ENCODE measurements at regions not wholly inside any gene's neighbourhood (a gene's known extent, or its start where the extent isn't known, plus 50 kb on each side); places are given as distances from the start of the nearest gene placed in this dataset.

DNA sequence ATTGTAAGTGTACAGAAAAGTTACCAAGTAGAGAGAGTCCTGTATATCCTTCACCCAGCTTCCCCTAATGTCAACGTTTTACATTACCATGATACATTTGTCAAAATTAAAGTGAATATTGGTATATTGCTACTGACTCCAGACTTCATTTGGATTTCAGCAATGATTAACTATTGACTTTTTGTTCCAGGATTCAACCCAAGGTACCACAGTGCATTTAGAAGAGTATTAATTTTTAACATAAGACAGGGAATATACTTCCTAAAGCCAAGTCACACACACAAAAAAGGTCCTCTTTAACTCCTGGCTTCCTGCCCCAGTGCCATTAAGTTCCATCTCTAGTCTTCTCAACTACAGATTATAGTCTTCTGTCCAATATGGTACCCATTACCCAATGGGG lies 75.5 kb upstream of the RBM19 start:
- DNase-seq, result no peak
- H3K4me3 ChIP-seq (ENCODE audit: low read depth, low read length), result no peak overlapping the region
- no peaks in the 10 kb centered on the region for H3K36me3 ChIP-seq
- peaks cover 92% of the 10 kb centered on the region for H3K27me3 ChIP-seq (ENCODE audit: insufficient read depth, low read depth, severe bottlenecking)
- TF ChIP-seq, protein P1, sequence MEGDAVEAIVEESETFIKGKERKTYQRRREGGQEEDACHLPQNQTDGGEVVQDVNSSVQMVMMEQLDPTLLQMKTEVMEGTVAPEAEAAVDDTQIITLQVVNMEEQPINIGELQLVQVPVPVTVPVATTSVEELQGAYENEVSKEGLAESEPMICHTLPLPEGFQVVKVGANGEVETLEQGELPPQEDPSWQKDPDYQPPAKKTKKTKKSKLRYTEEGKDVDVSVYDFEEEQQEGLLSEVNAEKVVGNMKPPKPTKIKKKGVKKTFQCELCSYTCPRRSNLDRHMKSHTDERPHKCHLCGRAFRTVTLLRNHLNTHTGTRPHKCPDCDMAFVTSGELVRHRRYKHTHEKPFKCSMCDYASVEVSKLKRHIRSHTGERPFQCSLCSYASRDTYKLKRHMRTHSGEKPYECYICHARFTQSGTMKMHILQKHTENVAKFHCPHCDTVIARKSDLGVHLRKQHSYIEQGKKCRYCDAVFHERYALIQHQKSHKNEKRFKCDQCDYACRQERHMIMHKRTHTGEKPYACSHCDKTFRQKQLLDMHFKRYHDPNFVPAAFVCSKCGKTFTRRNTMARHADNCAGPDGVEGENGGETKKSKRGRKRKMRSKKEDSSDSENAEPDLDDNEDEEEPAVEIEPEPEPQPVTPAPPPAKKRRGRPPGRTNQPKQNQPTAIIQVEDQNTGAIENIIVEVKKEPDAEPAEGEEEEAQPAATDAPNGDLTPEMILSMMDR (IDR thresholded peaks at IDR 0.05; ENCODE audit: low read depth, low read length), result no peak
- H3K9me3 ChIP-seq (ENCODE audit: severe bottlenecking), result peaks cover 3% of the 10 kb centered on the region
- no peak overlapping the region for H3K27ac ChIP-seq

DNA sequence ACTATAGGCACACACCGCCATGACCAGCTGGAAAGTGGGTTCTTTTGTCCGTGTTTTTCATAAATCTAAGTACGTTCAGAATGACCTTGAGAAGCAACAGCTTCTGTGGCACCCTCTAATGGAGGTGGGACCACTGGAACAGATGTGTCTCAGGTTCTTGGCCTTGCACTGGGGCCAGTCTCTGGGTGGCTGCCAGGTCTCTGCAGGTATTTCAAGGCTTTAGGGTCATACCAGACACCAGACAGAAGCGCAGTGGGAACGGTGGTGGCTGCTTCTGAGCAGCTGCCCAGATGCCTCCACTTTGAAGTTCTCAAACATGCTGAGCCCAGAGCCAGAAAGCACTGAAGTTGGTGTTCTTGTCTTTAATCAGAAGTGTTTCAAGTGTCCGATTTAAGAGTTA lies 75.0 kb upstream of the RBM19 start:
- TF ChIP-seq, protein P1 (IDR thresholded peaks at IDR 0.05; ENCODE audit: low read depth, low read length), result no peak
- no peaks in the 10 kb centered on the region for H3K36me3 ChIP-seq
- H3K9me3 ChIP-seq (ENCODE audit: severe bottlenecking), result peaks cover 4% of the 10 kb centered on the region
- H3K4me3 ChIP-seq (ENCODE audit: low read depth, low read length), result no peak overlapping the region
- DNase-seq, result no peak
- peaks cover 90% of the 10 kb centered on the region for H3K27me3 ChIP-seq (ENCODE audit: insufficient read depth, low read depth, severe bottlenecking)
- H3K27ac ChIP-seq, result no peak overlapping the region

DNA sequence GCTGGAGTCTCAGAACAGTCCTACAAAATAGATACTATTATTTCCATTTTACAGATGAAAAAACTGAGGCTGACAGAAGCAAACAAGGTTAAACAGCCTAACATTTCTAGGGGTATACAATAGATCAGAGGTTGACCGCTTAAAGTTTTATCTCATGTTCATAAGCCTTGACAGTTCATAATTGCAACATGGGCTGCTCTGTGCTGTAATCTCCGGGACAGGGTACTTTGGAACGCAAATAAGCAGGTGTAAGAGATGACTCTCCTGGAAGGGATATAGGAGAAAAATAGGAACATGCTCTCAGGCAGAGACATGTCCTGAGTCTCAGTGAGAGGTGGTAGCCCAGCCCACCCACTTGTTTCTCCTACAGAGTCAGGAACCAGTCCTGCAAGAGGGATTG lies 72.8 kb upstream of the RBM19 start:
- no peaks in the 10 kb centered on the region for H3K36me3 ChIP-seq
- H3K27ac ChIP-seq, result no peak overlapping the region
- no peak overlapping the region for H3K4me3 ChIP-seq (ENCODE audit: low read depth, low read length)
- TF ChIP-seq, protein P1 (IDR thresholded peaks at IDR 0.05; ENCODE audit: low read depth, low read length), result no peak
- H3K27me3 ChIP-seq (ENCODE audit: insufficient read depth, low read depth, severe bottlenecking), result peaks cover 87% of the 10 kb centered on the region
- peaks cover 4% of the 10 kb centered on the region for H3K9me3 ChIP-seq (ENCODE audit: severe bottlenecking)
- no peak for DNase-seq

DNA sequence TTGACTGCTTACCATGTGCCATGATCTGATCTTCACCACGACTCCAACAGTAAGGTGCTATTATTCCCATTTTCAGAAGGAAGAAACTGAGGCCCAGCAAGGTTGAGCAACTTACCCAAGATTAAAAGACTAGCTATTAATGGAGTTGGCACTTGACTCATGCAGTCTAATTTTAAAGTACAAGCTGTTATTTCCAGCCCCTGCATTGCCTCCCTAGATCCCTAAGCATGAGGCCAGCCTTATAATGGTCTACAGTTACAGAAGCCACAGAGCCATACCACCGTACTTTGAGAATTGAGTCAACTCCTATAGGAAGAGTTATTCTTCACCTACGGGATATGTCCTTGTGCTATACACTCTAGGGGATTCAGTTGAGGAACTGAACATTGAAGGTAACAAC lies 66.7 kb upstream of the RBM19 start:
- H3K4me3 ChIP-seq (ENCODE audit: low read depth, low read length), result no peak overlapping the region
- H3K27me3 ChIP-seq (ENCODE audit: insufficient read depth, low read depth, severe bottlenecking), result peaks cover 83% of the 10 kb centered on the region
- DNase-seq, result no peak
- H3K36me3 ChIP-seq, result no peaks in the 10 kb centered on the region
- no peak overlapping the region for H3K27ac ChIP-seq
- H3K9me3 ChIP-seq (ENCODE audit: severe bottlenecking), result peaks cover 4% of the 10 kb centered on the region
- TF ChIP-seq, protein P1 (IDR thresholded peaks at IDR 0.05; ENCODE audit: low read depth, low read length), result no peak

DNA sequence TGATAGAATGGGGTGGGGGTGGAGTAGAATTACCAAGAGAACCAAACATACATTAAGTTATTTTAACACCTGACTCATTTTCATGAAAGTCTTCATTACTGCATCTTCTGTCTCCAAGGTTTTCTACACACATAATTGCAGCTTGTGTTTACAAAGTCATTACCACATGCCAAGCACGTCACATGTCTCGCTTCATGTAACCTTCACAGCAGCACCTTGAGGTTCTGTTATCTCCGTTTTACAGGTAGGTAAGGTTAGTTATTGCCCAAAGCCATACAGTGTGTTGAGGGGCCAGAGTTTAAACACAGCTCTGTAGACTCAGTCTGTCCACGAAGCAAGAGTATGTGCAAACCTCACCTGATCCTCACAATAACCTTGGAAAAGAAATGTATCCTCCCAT lies 64.3 kb upstream of the RBM19 start:
- TF ChIP-seq, protein P1 (IDR thresholded peaks at IDR 0.05; ENCODE audit: low read depth, low read length), result no peak
- no peaks in the 10 kb centered on the region for H3K36me3 ChIP-seq
- no peak overlapping the region for H3K4me3 ChIP-seq (ENCODE audit: low read depth, low read length)
- H3K9me3 ChIP-seq (ENCODE audit: severe bottlenecking), result peaks cover 4% of the 10 kb centered on the region
- DNase-seq, result no peak
- peaks cover 79% of the 10 kb centered on the region for H3K27me3 ChIP-seq (ENCODE audit: insufficient read depth, low read depth, severe bottlenecking)
- H3K27ac ChIP-seq, result no peak overlapping the region

DNA sequence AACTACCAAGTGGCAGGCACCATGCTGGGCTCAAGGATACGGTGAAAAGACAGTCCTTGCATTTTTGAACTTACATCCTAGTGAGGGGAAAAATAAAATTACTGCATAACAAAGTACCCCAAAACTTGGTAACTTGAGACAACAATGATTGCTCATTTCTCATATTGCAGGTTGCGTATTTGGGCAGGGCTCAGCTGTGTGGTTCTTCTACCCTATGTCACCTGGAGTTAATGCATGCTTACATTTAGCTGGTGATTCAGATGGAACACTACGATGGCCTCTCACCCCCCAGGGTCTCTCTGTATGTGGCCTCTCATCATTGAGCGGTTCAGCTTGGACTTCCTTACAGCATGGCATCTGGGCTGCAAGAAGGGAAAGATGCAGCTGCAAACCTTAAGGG lies 60.7 kb upstream of the RBM19 start:
- Histone ChIP-seq H3K9me3 (ENCODE audit: severe bottlenecking) (peaks cover 4% of the 10 kb centered on the region), H3K27me3 (ENCODE audit: insufficient read depth, low read depth, severe bottlenecking) (peaks cover 75% of the 10 kb centered on the region), H3K36me3 (no peaks in the 10 kb centered on the region), H3K27ac (no peak overlapping the region), H3K4me3 (ENCODE audit: low read depth, low read length) (no peak overlapping the region)
- DNase-seq, result no peak
- TF ChIP-seq, protein P1 (IDR thresholded peaks at IDR 0.05; ENCODE audit: low read depth, low read length), result no peak

All from WERI-Rb-1 (cell line).